ENCODE measurements at regions not wholly inside any gene's neighbourhood (a gene's known extent, or its start where the extent isn't known, plus 50 kb on each side); places are given as distances from the start of the nearest gene placed in this dataset.

DNA sequence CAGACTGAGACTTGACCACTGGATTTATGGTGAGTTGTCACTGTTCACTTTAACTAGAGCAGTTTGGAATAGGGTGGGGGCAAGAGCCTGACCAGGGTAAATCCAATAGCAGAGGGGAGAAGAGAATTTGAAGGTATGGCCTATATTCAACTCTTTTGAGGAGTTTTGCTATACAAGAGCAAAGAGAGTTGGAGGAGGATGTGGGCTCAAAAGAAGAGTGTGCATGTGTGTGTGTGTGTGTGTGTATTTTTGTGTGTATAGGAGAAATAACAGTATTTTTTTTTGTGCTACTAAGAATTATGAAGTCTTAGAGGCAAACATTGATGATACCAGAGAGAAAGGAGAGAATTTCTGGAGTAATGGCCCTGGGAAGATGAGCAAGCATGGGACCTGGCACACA lies 164.8 kb upstream of the JUN start:
- no peak for TF ChIP-seq CHCHD3 (CRISPR knock-in tag; IDR thresholded peaks at IDR 0.05)
- TF ChIP-seq, protein P1, sequence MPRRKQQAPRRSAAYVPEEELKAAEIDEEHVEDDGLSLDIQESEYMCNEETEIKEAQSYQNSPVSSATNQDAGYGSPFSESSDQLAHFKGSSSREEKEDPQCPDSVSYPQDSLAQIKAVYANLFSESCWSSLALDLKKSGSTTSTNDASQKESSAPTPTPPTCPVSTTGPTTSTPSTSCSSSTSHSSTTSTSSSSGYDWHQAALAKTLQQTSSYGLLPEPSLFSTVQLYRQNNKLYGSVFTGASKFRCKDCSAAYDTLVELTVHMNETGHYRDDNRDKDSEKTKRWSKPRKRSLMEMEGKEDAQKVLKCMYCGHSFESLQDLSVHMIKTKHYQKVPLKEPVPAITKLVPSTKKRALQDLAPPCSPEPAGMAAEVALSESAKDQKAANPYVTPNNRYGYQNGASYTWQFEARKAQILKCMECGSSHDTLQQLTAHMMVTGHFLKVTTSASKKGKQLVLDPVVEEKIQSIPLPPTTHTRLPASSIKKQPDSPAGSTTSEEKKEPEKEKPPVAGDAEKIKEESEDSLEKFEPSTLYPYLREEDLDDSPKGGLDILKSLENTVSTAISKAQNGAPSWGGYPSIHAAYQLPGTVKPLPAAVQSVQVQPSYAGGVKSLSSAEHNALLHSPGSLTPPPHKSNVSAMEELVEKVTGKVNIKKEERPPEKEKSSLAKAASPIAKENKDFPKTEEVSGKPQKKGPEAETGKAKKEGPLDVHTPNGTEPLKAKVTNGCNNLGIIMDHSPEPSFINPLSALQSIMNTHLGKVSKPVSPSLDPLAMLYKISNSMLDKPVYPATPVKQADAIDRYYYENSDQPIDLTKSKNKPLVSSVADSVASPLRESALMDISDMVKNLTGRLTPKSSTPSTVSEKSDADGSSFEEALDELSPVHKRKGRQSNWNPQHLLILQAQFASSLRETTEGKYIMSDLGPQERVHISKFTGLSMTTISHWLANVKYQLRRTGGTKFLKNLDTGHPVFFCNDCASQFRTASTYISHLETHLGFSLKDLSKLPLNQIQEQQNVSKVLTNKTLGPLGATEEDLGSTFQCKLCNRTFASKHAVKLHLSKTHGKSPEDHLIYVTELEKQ (CRISPR knock-in tag; IDR thresholded peaks at IDR 0.05) = no peak
- TF ChIP-seq FOXK2 (conservative IDR thresholded peaks at IDR 0.05 in 1 of 2, IDR thresholded peaks at IDR 0.05 in 1 of 2; ENCODE audit: low read depth in 2 of 2) = no peak
- TF ChIP-seq, protein P2, sequence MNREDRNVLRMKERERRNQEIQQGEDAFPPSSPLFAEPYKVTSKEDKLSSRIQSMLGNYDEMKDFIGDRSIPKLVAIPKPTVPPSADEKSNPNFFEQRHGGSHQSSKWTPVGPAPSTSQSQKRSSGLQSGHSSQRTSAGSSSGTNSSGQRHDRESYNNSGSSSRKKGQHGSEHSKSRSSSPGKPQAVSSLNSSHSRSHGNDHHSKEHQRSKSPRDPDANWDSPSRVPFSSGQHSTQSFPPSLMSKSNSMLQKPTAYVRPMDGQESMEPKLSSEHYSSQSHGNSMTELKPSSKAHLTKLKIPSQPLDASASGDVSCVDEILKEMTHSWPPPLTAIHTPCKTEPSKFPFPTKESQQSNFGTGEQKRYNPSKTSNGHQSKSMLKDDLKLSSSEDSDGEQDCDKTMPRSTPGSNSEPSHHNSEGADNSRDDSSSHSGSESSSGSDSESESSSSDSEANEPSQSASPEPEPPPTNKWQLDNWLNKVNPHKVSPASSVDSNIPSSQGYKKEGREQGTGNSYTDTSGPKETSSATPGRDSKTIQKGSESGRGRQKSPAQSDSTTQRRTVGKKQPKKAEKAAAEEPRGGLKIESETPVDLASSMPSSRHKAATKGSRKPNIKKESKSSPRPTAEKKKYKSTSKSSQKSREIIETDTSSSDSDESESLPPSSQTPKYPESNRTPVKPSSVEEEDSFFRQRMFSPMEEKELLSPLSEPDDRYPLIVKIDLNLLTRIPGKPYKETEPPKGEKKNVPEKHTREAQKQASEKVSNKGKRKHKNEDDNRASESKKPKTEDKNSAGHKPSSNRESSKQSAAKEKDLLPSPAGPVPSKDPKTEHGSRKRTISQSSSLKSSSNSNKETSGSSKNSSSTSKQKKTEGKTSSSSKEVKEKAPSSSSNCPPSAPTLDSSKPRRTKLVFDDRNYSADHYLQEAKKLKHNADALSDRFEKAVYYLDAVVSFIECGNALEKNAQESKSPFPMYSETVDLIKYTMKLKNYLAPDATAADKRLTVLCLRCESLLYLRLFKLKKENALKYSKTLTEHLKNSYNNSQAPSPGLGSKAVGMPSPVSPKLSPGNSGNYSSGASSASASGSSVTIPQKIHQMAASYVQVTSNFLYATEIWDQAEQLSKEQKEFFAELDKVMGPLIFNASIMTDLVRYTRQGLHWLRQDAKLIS (CRISPR knock-in tag; IDR thresholded peaks at IDR 0.05) = no peak
- TF ChIP-seq HIVEP1 (CRISPR knock-in tag; IDR thresholded peaks at IDR 0.05) = no peak
- no peak for TF ChIP-seq RCOR1 (IDR thresholded peaks at IDR 0.05; ENCODE audit: borderline replicate concordance in 1 of 2, low read depth in 2 of 2, low read length in 2 of 2)
- no peak for TF ChIP-seq SAFB2 (IDR thresholded peaks at IDR 0.05; ENCODE audit: borderline replicate concordance, low read depth, low read length, severe bottlenecking)
- TF ChIP-seq EGR1 (conservative IDR thresholded peaks at IDR 0.05) = no peak
- TF ChIP-seq ATF7 (IDR thresholded peaks at IDR 0.05) = no peak
- TF ChIP-seq RAD21 (CRISPR knock-in tag; conservative IDR thresholded peaks at IDR 0.05 in 1 of 2, IDR thresholded peaks at IDR 0.05 in 1 of 2) = no peak
- TF ChIP-seq, protein P3, sequence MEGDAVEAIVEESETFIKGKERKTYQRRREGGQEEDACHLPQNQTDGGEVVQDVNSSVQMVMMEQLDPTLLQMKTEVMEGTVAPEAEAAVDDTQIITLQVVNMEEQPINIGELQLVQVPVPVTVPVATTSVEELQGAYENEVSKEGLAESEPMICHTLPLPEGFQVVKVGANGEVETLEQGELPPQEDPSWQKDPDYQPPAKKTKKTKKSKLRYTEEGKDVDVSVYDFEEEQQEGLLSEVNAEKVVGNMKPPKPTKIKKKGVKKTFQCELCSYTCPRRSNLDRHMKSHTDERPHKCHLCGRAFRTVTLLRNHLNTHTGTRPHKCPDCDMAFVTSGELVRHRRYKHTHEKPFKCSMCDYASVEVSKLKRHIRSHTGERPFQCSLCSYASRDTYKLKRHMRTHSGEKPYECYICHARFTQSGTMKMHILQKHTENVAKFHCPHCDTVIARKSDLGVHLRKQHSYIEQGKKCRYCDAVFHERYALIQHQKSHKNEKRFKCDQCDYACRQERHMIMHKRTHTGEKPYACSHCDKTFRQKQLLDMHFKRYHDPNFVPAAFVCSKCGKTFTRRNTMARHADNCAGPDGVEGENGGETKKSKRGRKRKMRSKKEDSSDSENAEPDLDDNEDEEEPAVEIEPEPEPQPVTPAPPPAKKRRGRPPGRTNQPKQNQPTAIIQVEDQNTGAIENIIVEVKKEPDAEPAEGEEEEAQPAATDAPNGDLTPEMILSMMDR (IDR thresholded peaks at IDR 0.05 in 2 of 3, conservative IDR thresholded peaks at IDR 0.05 in 1 of 3; ENCODE audit: insufficient read depth in 2 of 3, low read depth in 1 of 3, low read length in 3 of 3) = no peak
- TF ChIP-seq, protein P4, sequence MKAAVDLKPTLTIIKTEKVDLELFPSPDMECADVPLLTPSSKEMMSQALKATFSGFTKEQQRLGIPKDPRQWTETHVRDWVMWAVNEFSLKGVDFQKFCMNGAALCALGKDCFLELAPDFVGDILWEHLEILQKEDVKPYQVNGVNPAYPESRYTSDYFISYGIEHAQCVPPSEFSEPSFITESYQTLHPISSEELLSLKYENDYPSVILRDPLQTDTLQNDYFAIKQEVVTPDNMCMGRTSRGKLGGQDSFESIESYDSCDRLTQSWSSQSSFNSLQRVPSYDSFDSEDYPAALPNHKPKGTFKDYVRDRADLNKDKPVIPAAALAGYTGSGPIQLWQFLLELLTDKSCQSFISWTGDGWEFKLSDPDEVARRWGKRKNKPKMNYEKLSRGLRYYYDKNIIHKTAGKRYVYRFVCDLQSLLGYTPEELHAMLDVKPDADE (conservative IDR thresholded peaks at IDR 0.05; ENCODE audit: control insufficient read depth, low read depth, low read length) = no peak
- TF ChIP-seq, protein P5, sequence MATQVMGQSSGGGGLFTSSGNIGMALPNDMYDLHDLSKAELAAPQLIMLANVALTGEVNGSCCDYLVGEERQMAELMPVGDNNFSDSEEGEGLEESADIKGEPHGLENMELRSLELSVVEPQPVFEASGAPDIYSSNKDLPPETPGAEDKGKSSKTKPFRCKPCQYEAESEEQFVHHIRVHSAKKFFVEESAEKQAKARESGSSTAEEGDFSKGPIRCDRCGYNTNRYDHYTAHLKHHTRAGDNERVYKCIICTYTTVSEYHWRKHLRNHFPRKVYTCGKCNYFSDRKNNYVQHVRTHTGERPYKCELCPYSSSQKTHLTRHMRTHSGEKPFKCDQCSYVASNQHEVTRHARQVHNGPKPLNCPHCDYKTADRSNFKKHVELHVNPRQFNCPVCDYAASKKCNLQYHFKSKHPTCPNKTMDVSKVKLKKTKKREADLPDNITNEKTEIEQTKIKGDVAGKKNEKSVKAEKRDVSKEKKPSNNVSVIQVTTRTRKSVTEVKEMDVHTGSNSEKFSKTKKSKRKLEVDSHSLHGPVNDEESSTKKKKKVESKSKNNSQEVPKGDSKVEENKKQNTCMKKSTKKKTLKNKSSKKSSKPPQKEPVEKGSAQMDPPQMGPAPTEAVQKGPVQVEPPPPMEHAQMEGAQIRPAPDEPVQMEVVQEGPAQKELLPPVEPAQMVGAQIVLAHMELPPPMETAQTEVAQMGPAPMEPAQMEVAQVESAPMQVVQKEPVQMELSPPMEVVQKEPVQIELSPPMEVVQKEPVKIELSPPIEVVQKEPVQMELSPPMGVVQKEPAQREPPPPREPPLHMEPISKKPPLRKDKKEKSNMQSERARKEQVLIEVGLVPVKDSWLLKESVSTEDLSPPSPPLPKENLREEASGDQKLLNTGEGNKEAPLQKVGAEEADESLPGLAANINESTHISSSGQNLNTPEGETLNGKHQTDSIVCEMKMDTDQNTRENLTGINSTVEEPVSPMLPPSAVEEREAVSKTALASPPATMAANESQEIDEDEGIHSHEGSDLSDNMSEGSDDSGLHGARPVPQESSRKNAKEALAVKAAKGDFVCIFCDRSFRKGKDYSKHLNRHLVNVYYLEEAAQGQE (IDR thresholded peaks at IDR 0.05; ENCODE audit: borderline replicate concordance) = no peak
- TF ChIP-seq, protein P5 (CRISPR knock-in tag; IDR thresholded peaks at IDR 0.05; ENCODE audit: low read depth) = no peak
- TF ChIP-seq OTX1 (CRISPR knock-in tag; IDR thresholded peaks at IDR 0.05) = no peak
